Activated naive CD4-positive, alpha-beta T cell (primary cell): ENCODE measurements at regions not wholly inside any gene's neighbourhood (a gene's known extent, or its start where the extent isn't known, plus 50 kb on each side); places are given as distances from the start of the nearest gene placed in this dataset.

ENCODE experiments used
- DNase-seq, 4 experiments: peaks; one replicate each; lab custom pipeline; 2025; lab: John Stamatoyannopoulos, UW

- no peak for DNase-seq
Measured at GRCh38 chr13:109595471-109595870, 190.9 kb downstream of the IRS2 start.

DNA sequence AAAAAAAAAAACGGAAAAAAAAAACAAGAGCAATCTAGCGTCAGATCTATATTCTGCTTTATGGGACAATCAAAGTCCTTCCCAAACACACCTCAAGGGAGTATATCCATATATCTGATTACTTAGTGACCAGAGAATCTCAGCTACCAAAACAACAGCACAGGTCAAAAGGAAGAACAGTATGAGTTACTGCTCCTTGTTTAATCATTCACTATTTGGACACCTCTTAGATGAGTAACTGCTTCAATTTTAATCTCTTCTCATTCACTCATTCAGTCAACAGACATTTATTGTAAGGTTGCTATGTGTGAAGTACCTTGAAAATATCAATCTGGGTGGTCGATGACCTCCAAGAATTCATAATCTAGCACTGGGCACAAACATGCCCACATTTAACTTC, 193.2 kb downstream of the IRS2 start:
- DNase-seq, result no peak

DNA sequence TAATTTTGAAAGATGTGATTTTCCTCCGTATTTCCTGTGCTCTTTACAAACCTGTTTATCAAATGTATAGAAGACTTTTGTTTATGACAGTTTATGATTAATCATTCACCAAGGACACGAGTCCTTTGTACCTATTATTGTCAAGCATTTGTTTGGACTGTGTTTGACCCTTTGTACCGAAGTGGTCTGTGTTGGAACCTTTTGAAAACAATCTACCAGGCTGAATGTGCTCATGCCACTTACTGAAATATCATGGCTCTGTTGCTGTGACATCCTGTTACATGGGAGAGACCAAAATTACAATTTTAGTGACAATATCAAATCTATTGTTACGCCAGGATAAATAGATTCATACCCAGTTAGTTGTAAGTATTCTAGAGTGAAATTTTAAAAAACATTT, 193.6 kb downstream of the IRS2 start:
- no peak for DNase-seq

GRCh38 chr13:109587689-109588088, 198.7 kb downstream of the IRS2 start:
- no peak for DNase-seq

GRCh38 chr13:109586509-109587346, 199.7 kb downstream of the IRS2 start:
- DNase-seq, result no peak

DNA sequence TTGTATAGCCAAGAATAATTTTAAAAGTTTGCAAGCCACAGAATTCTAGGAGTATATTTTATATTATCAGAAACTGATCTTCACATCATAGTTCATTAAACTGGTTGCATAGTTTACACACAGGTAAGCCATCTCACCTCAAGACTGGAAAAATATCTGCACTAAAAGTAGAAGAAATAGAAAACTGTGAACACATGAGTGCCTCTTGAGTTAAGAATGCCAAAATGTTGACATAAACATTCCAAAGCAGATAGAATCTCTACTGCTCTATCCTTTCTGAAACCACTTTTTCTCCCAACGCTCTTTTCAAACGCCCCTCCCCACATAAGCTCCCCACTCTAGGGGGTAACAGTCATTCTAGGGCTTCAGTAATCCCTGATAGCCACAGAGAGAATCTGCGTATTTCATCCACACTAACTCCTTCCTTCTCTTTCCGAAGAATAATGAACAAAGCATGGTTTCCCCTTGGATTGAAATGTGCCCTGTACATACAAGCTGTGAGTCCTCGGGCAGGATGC, 201.5 kb downstream of the IRS2 start:
- DNase-seq, result no peak

GRCh38 chr13:109577191-109577700, 209.1 kb downstream of the IRS2 start:
- no peak for DNase-seq

DNA sequence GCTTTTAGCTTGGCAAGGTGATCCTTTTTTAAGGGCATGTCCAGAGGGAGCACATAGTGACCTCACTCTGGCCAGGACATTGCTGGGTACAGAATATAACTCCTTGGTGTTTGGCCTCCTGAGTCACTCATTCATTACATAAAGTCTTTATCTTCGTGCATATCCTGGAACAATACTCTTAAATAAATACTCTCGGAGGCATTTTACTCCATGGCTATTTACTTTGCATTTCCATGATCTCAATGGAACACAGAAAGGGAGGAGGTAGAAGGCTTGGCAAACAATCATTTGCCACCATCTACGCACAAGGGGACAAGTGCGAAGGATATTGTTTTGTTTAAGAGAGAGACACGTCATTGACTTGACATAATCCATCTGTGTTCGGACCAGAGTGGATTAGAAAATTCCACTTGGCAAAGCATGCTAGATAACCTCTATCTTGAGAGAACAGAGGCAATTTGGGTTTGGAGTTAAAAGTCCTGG, 210.0 kb downstream of the IRS2 start:
- DNase-seq, result no peak

DNA sequence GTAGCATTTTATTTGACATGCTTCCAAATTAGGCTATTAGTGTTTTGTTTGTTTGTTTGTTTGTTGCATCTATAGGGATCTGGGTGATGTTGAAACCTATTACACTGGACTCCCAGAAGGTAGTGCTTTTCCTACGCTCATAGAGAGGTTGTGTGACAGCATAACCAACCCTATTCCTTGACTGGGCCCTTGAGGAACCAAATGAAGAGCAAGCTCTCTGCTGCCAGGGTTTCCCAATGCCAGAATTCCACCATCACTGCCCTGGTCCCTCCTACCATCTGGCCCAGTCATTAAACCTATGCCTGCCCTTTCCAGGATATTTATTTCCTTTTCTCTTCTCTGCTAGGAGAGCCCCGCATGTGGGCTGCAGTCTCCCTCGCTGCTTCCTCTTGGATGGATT, 210.6 kb downstream of the IRS2 start:
- DNase-seq, result no peak

DNA sequence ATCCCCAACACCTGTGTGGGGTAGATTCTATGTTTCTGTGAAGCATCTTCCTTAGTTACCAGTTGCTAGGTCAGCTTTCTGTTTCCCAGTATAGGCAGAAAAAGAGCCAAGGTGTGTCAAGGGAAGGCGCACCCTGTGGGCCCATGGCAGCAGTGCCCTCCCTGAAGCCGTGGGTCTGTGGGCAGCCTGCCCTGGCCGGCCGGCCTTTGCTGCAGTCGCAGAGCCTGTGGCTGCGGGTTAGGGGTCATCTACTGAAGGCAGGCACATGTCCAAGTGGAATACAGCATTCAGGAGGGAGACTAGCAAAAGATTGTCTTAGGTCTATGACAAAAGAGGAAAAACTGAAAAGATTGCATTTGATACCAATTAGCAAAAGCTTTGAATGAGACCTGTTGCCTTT, 214.0 kb downstream of the IRS2 start:
- DNase-seq, result no peak

GRCh38 chr13:109569958-109570711, 216.2 kb downstream of the IRS2 start:
- peak in 3 of 4 experiments; percentile 1 to 2 (median 1) for DNase-seq

DNA sequence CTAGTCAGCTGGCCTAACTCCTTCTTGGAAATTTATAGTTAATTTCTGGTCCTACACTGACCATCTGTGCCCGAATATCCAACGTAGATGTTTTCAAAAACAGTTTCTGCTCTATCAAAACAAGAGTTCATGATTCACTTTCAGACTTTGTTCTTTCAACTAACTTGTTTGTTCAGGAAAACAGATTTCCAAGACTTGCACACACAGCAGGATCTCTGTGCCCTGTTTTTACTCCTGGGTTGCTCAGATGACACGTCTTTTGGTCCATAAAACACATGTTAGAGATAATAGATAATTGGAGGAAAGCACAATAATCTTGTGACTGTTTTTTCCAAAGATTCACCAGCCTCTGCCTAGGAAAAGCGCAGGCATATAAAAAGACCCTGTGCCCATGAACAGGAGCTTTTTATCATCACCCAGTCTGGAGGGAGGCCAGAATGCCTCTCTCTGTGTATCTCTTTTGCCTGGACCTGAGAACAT, 218.0 kb downstream of the IRS2 start:
- DNase-seq, result no peak

GRCh38 chr13:109567315-109567714, 219.1 kb downstream of the IRS2 start:
- no peak for DNase-seq

DNA sequence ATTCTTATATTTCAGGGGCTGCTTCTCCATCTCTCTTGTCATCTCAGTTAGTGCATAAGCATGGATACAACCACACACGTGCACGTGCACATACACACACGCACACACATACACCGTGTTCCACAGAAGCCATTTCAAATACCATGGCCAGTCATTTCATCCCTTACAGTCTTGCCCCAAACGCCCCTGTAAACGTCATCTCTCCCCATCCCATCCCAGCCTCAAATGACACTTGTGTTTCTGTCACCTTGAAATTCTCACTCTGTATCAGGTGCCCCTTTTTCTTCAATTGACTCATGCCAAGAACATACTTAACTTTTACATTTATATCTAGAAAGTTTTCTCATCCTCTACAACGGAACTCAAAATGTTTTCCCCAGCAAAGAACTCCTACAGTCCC, 220.5 kb downstream of the IRS2 start:
- DNase-seq, result no peak

DNA sequence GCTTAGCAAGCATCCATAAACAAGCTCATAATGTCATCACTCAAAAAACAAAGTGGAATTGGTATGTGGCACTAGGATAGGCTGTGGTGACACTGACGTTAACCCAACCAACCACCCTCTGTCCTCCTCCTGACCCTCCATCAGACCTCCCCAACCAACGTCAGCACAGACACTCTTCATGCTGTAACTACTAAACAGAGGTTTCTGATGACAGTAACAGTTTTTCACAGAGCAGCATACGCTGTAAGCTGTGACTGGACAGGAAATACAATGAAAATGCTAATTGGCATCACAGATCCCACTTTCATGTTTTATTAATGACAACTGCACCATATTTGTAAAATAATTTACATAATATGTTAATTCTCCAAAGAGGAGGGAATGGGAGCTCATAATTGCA, 238.0 kb downstream of the IRS2 start:
- DNase-seq, result no peak

- no peak for DNase-seq
Measured at GRCh38 chr13:109547942-109548341, 238.4 kb downstream of the IRS2 start.

DNA sequence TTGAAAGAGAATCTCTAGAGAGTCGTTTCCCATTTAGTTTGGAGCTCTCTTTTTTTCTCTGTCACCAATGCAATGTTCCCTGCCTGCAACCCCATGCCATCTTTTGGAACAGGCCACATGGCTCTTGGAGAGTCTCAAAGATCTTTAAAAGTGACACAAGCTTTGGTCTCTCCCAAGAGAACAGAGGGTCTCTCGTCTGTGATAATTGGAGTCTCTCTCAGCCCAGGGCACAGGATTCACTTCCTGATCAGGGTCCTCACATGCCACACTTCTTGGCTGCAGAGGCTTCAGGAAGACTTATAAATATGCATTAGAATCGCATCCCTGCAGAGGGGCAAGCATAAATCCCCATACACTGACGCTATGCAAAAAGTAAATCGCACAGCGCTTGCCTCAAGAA, 240.5 kb downstream of the IRS2 start:
- no peak for DNase-seq

GRCh38 chr13:109541081-109541480, 245.3 kb downstream of the IRS2 start:
- no peak for DNase-seq

DNA sequence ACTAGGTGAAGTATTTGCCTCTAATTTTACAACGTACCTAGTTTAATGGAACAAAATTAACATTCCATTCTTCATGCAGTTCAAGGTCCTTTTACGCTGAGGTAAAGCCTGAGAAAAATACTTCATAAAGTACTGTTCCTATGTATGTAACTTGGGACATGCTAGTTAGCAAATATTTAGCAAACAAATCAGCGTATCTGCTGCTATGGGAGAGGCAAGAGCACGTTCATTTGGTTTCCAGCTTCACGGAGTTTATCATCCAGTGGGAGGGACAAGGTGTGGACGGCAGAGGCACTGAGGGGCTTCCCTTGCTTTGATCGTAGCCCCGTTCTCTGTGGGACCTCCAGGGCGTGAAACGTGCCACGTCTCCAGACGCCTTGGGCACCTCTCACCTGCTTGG, 248.8 kb downstream of the IRS2 start:
- DNase-seq, result no peak

DNA sequence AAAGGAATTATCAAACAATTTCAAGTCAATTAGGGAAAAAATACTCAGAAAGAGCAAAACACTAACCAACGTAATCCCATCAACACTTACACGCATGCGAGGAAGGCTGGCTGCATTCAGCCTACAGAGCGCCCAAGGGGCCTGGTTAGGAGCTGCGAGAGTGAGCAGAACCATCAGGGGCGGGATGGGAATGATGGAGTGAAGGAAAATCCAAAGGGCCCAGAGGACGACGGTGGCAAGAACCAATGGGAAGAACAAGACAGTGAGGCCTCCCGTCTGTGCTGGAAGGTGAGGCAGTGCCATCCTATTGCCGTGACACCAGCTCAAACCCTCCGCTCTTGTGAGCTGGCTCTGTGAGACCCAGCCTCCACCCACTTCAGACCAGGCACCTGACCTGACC, 253.0 kb downstream of the IRS2 start:
- no peak for DNase-seq

DNA sequence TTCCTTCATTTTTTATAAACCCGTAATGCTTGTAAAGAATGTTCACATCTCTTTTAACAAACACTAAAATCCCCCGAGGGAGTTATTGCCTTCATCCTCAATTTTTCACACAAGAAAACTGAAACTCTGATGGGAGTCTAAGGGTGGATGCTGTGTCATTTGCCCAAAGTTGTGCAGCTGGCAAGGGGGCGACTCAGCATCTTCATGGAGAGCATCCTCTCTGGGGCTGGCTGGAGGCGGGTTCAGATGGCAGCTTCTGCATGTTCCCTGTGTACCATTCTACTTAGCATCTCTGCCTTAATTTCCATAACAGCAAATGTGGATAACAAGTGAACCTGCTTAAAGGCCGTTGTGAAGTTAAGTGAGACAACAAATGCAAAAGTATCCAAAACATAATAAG, 256.4 kb downstream of the IRS2 start:
- no peak for DNase-seq

GRCh38 chr13:109521719-109522118, 264.7 kb downstream of the IRS2 start:
- DNase-seq, result no peak

DNA sequence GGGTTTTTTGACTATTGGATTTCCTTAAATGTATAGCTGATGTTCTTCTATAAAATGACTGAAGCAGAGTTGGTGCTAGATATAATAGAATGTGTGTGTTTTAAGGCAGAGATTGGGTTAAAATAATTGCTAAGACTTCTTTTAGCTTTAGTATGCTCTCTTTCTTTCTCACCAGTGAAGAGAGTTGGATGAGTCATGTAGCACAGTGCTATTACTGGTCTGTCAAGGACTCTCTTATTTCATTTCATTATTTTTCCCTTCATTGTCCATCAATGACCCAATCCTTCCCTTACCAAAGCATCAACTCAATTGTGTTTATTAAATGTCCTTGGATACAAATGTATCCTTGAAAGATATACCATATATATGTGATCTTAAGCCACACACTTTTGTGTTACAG, 268.9 kb downstream of the IRS2 start:
- DNase-seq, result no peak
